H1 (cell line): ENCODE measurements at regions not wholly inside any gene's neighbourhood (a gene's known extent, or its start where the extent isn't known, plus 50 kb on each side); places are given as distances from the start of the nearest gene placed in this dataset.

Source experiments
- CTCF ChIA-PET: fragments of 300-600 bp; sonication (Branson Sonifier 250); formaldehyde crosslinking; loops from one replicate; lab custom pipeline; 2021; ENCODE audit not compliant: partially characterized antibody; lab: Charles Lee
- POLR2A ChIA-PET: fragments of 300-600 bp; sonication (Branson Sonifier 250); formaldehyde crosslinking; loops from one replicate; lab custom pipeline; 2021; ENCODE audit warnings: inconsistent platforms; ENCODE audit not compliant: partially characterized antibody; lab: Charles Lee
- DNase-seq, 2 experiments: peaks; one replicate each; pipeline versions ENCODE4 v3.0.0 to v3.0.0-alpha.2; 2010 to 2022; ENCODE audit warnings: low spot score in 2 of 2, low read depth in 1 of 2, mixed read lengths in 1 of 2
- FAIRE-seq: peaks from 2 replicates; lab custom pipeline; 2011; peaks lifted over from hg19 to GRCh38; lab: Jason Lieb, UNC
- H2AFZ ChIP-seq: 2 replicates; pipeline ENCODE4 v1.8.1; 2012; ENCODE audit warnings: low read length, inconsistent platforms
- H2AK5ac ChIP-seq: 2 replicates; pipeline ENCODE4 v1.6.1; 2013; ENCODE audit warnings: low read depth, low read length
- H2BK120ac ChIP-seq: replicated peaks from 2 replicates; pipeline ENCODE3; 2013; ENCODE audit warnings: low read depth, low read length, inconsistent platforms
- H2BK12ac ChIP-seq: 2 replicates; pipeline ENCODE4 v1.6.1; 2013; ENCODE audit warnings: low read depth, low read length
- H2BK15ac ChIP-seq: 2 replicates; pipeline ENCODE4 v1.6.1; 2013; ENCODE audit warnings: low read length
- H2BK20ac ChIP-seq: 2 replicates; pipeline ENCODE4 v1.6.1; 2013; ENCODE audit warnings: low read length
- H2BK5ac ChIP-seq: 2 replicates; pipeline ENCODE4 v1.6.1; 2013; ENCODE audit warnings: low read depth, low read length
- H3K14ac ChIP-seq: 2 replicates; pipeline ENCODE4 v1.6.1; 2013; ENCODE audit warnings: inconsistent platforms; ENCODE audit not compliant: insufficient read length
- H3K18ac ChIP-seq: 2 replicates; pipeline ENCODE4 v1.6.1; 2013; ENCODE audit warnings: low read length; ENCODE audit errors: extremely low read depth
- H3K23ac ChIP-seq: 2 replicates; pipeline ENCODE4 v1.6.1; 2013; ENCODE audit warnings: inconsistent platforms; ENCODE audit not compliant: insufficient read length
- H3K23me2 ChIP-seq: 2 replicates; pipeline ENCODE4 v1.6.1; 2013; ENCODE audit warnings: low read depth, low read length
- H3K27ac ChIP-seq: 2 replicates; pipeline ENCODE4 v1.6.1; 2011; ENCODE audit warnings: low read depth, low read length, inconsistent platforms
- H3K27me3 ChIP-seq, 4 experiments: replicated peaks in 1 of 4; 1 replicate in 1 of 4; 2 replicates in 3 of 4; pipeline versions ENCODE4 v1.6.1 to v1.8.1; 2011 to 2013; ENCODE audit warnings: low read length in 3 of 4, mild to moderate bottlenecking in 3 of 4, inconsistent platforms in 2 of 4, mixed read lengths in 2 of 4, moderate library complexity in 1 of 4; ENCODE audit not compliant: control insufficient read depth in 3 of 4, insufficient read depth in 3 of 4; ENCODE audit errors: extremely low read depth in 1 of 4
- H3K36me3 ChIP-seq, 4 experiments: 2 replicates each; pipeline versions ENCODE4 v1.6.1 to v1.8.1; 2011 to 2013; ENCODE audit warnings: mild to moderate bottlenecking in 4 of 4, low read length in 3 of 4, moderate library complexity in 2 of 4, control low read depth in 1 of 4, inconsistent platforms in 1 of 4; ENCODE audit not compliant: insufficient read depth in 4 of 4, control insufficient read depth in 2 of 4
- H3K4ac ChIP-seq: replicated peaks from 2 replicates; pipeline ENCODE3; 2013; ENCODE audit warnings: low read length, low read depth, mixed read lengths, inconsistent platforms; ENCODE audit not compliant: insufficient read length
- H3K4me1 ChIP-seq, 4 experiments: replicated peaks in 1 of 4; 1 replicate in 1 of 4; 2 replicates in 3 of 4; pipeline versions ENCODE4 v1.6.1 to v1.8.1; 2011 to 2013; ENCODE audit warnings: low read length in 3 of 4, inconsistent platforms in 2 of 4, mixed read lengths in 1 of 4; ENCODE audit not compliant: insufficient read depth in 4 of 4, control insufficient read depth in 3 of 4
- H3K4me2 ChIP-seq, 2 experiments: 2 replicates each; pipeline versions ENCODE4 v1.6.1 to v1.8.1; 2011 to 2013; ENCODE audit warnings: low read depth in 2 of 2, low read length in 2 of 2, control low read depth in 1 of 2, inconsistent platforms in 1 of 2, mild to moderate bottlenecking in 1 of 2; ENCODE audit not compliant: insufficient read depth in 1 of 2
- H3K4me3 ChIP-seq, 4 experiments: fragments of 200-600, 300-600 bp in 1 of 4; sonication (generic), shearing (Covaris generic), sonication (Bioruptor Twin) in 1 of 4; 2 replicates each; pipeline versions ENCODE4 v1.5.1 to v1.8.1; 2011 to 2016; ENCODE audit warnings: low read length in 4 of 4, low read depth in 3 of 4, control low read depth in 2 of 4, inconsistent platforms in 2 of 4, mild to moderate bottlenecking in 2 of 4, mixed read lengths in 1 of 4, moderate library complexity in 1 of 4; ENCODE audit not compliant: insufficient read depth in 2 of 4; ENCODE audit errors: extremely low read depth in 1 of 4
- H3K56ac ChIP-seq: replicated peaks from 2 replicates; pipeline ENCODE3; 2013; ENCODE audit warnings: low read depth, mild to moderate bottlenecking, mixed read lengths, low read length, inconsistent platforms; ENCODE audit not compliant: insufficient read length
- H3K79me1 ChIP-seq: 2 replicates; pipeline ENCODE4 v1.6.1; 2013; ENCODE audit warnings: low read depth, low read length, control low read depth
- H3K79me2 ChIP-seq, 2 experiments: 2 replicates each; pipeline versions ENCODE4 v1.6.1 to v1.8.1; 2012 to 2013; ENCODE audit warnings: low read length in 2 of 2, mild to moderate bottlenecking in 2 of 2, inconsistent platforms in 1 of 2; ENCODE audit not compliant: insufficient read depth in 2 of 2, control insufficient read depth in 1 of 2
- H3K9ac ChIP-seq, 4 experiments: replicated peaks in 1 of 4; 1 replicate in 1 of 4; 2 replicates in 3 of 4; pipeline versions ENCODE4 v1.6.1 to v1.8.1; 2011 to 2013; ENCODE audit warnings: low read depth in 3 of 4, low read length in 3 of 4, control low read depth in 2 of 4, mild to moderate bottlenecking in 2 of 4, moderate library complexity in 2 of 4, inconsistent platforms in 1 of 4; ENCODE audit errors: extremely low read depth in 1 of 4
- H3K9me3 ChIP-seq, 2 experiments: 2 replicates each; pipeline versions ENCODE4 v1.6.1 to v1.8.1; 2012 to 2013; ENCODE audit warnings: mild to moderate bottlenecking in 2 of 2, moderate library complexity in 2 of 2, control low read depth in 1 of 2, inconsistent platforms in 1 of 2, low read depth in 1 of 2, low read length in 1 of 2, mixed read lengths in 1 of 2; ENCODE audit not compliant: insufficient read depth in 2 of 2
- H4K20me1 ChIP-seq, 2 experiments: replicated peaks in 1 of 2; 2 replicates each; pipeline versions ENCODE3 to v1.8.1; 2011 to 2013; ENCODE audit warnings: inconsistent platforms in 2 of 2, low read length in 2 of 2, mild to moderate bottlenecking in 1 of 2; ENCODE audit not compliant: insufficient read depth in 2 of 2, control insufficient read depth in 1 of 2
- H4K5ac ChIP-seq: 2 replicates; pipeline ENCODE4 v1.6.1; 2013; ENCODE audit warnings: low read length, low read depth, mixed read lengths, inconsistent platforms; ENCODE audit not compliant: insufficient read length
- H4K8ac ChIP-seq: 2 replicates; pipeline ENCODE4 v1.8.0; 2013; ENCODE audit warnings: mild to moderate bottlenecking, moderate library complexity, low read length, inconsistent platforms; ENCODE audit not compliant: insufficient read depth; ENCODE audit errors: extremely low read depth
- H4K91ac ChIP-seq: replicated peaks from 2 replicates; pipeline ENCODE3; 2013; ENCODE audit warnings: low read length, mixed read lengths, inconsistent platforms; ENCODE audit not compliant: insufficient read length
- BRCA1 ChIP-seq: IDR thresholded peaks from 2 replicates; pipeline ENCODE4 v1.6.1; 2012; ENCODE audit warnings: low read depth, low read length, improper control_type of control experiment
- CTCF ChIP-seq, 3 experiments: IDR thresholded peaks; 1 replicate in 2 of 3; 2 replicates in 1 of 3; pipeline versions ENCODE4 v1.5.1 to v1.6.1; 2011; ENCODE audit warnings: low read length in 3 of 3, mild to moderate bottlenecking in 3 of 3, inconsistent platforms in 2 of 3, low read depth in 1 of 3, moderate library complexity in 1 of 3; ENCODE audit not compliant: insufficient read depth in 1 of 3; ENCODE audit errors: control extremely low read depth in 1 of 3
- EZH2 ChIP-seq: fragments of 200-600 bp; sonication (generic); IDR thresholded peaks from 2 replicates; pipeline ENCODE4 v1.7.1; 2012; ENCODE audit warnings: low read depth, mild to moderate bottlenecking, moderate library complexity, low read length, inconsistent platforms; ENCODE audit not compliant: severe bottlenecking
- FOSL1 ChIP-seq: IDR thresholded peaks from 2 replicates; pipeline ENCODE4 v1.6.1; 2011; ENCODE audit warnings: mild to moderate bottlenecking, low read depth, low read length, moderate library complexity; ENCODE audit not compliant: insufficient read depth
- RAD21 ChIP-seq, 2 experiments: IDR thresholded peaks in 1 of 2; conservative IDR thresholded peaks in 1 of 2; 2 replicates each; pipeline ENCODE4 v1.6.1; 2011; ENCODE audit warnings: low read depth in 2 of 2, low read length in 2 of 2, improper control_type of control experiment in 1 of 2, inconsistent platforms in 1 of 2, mild to moderate bottlenecking in 1 of 2, moderate library complexity in 1 of 2
- RNF2 ChIP-seq: fragments of 200-900, 300-1000 bp; sonication (generic); IDR thresholded peaks from 2 replicates; pipeline ENCODE4 v1.7.1; 2016; ENCODE audit warnings: borderline replicate concordance, low read depth, mild to moderate bottlenecking, antibody characterized with exemption, low read length; ENCODE audit not compliant: poor library complexity, severe bottlenecking; ENCODE audit errors: missing control alignments
- WGBS, 2 experiments: shearing (Covaris generic) in 1 of 2; methylation state at CpG; one replicate each; pipeline versions ENCODE4 v1.1.6 to v1.1.7; 2013 to 2015; ENCODE audit warnings: low lambda C conversion rate in 2 of 2, mixed read lengths in 2 of 2, inconsistent platforms in 1 of 2, low coverage in 1 of 2, missing lambda C conversion rate in 1 of 2; ENCODE audit not compliant: insufficient replicate concordance in 2 of 2, insufficient coverage in 1 of 2, insufficient read length in 1 of 2; ENCODE audit errors: extremely low coverage in 1 of 2, missing lambda C conversion rate in 1 of 2; 5-methylcytosine and 5-hydroxymethylcytosine counted together

DNA sequence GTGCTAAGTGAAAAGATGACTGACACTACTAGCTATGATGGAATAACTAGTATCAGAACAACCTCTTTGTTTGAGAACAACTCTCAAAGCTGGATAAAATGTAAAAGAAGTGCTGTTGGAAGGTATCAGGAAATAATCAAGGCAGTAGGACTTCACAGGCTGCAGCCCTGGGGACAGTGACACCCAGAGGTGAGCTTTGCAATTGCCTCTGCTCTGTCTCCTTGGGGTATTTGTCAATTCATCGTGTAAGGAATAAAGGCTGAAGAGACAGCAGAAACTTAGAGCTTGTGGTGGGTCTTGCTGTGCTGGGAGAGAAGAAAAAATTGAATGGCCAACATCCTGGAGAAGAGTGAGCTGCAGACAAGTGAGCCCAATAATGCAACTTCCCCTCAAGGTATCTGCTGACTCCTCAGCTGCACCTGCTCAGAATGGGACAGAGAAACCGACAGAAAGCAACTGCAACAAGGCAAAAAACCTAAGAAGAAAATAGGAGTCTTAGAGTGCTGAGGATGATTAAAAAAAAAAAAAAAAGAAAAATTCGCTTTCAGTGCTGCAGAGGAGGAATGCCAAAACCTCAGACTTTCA is 141.1 kb downstream of the RCN1 start:
- peak; percentile 89 for FAIRE-seq
- H2BK120ac ChIP-seq, result no peak overlapping the region
- H3K4me3 ChIP-seq, result no peak overlapping the region
- H3K14ac ChIP-seq, result no peak overlapping the region
- H4K91ac ChIP-seq, result no peak overlapping the region
- no peak overlapping the region for H4K5ac ChIP-seq
- no peaks in the 10 kb centered on the region for H3K36me3 ChIP-seq
- H3K27ac ChIP-seq, result no peak overlapping the region
- H3K56ac ChIP-seq, result no peak overlapping the region
- H3K18ac ChIP-seq, result no peak overlapping the region
- H4K20me1 ChIP-seq, result no peaks in the 10 kb centered on the region
- no peaks in the 10 kb centered on the region for H3K79me2 ChIP-seq
- peak; percentile 61 to 72 for TF ChIP-seq RAD21 (IDR thresholded peaks at IDR 0.05 in 1 of 2, conservative IDR thresholded peaks at IDR 0.05 in 1 of 2; ENCODE audit: low read depth in 2 of 2, low read length in 2 of 2)
- no peak for TF ChIP-seq FOSL1
- TF ChIP-seq EZH2, result no peak
- no peak for TF ChIP-seq RNF2
- TF ChIP-seq BRCA1, result no peak
- TF ChIP-seq CTCF (IDR thresholded peaks at IDR 0.05; ENCODE audit: control extremely low read depth in 1 of 3, insufficient read depth in 1 of 3, low read depth in 1 of 3, low read length in 3 of 3), result peak; percentile 73 to 93 (median 86)
- H3K79me1 ChIP-seq, result no peaks in the 10 kb centered on the region
- H3K23ac ChIP-seq, result no peak overlapping the region
- no peaks in the 10 kb centered on the region for H3K4me1 ChIP-seq
- no peak overlapping the region for H2AFZ ChIP-seq
- H2BK12ac ChIP-seq, result no peak overlapping the region
- no peak overlapping the region for H3K4ac ChIP-seq
- H3K9me3 ChIP-seq, result no peaks in the 10 kb centered on the region
- peak; percentile 23 to 58 for DNase-seq
- CTCF ChIA-PET, result interaction anchor here (0.6 to 3.4 kb wide), 31 partner anchors 8 to 529 kb away, joined by 3 to 27 read pairs (median 4); no protein-coding TSS in a partner anchor
- 65% methylated on average over 2 of the region's 3 CpGs; no CpG with 5 or more reads in 1 of the 2 experiments for WGBS, 2 experiments
- no peak overlapping the region for H4K8ac ChIP-seq
- no peaks in the 10 kb centered on the region for H3K27me3 ChIP-seq
- no peak overlapping the region for H2AK5ac ChIP-seq
- no peak overlapping the region for H3K9ac ChIP-seq
- H2BK20ac ChIP-seq, result no peak overlapping the region
- H3K23me2 ChIP-seq, result no peaks in the 10 kb centered on the region
- no peak overlapping the region for H2BK15ac ChIP-seq
- H3K4me2 ChIP-seq, result no peak overlapping the region
- POLR2A ChIA-PET, result interaction anchor here (0.5 kb wide), 1 partner anchor 768 kb away, joined by 3 read pairs; no protein-coding TSS in a partner anchor
- no peak overlapping the region for H2BK5ac ChIP-seq
